NCI-H446 (cell line): ENCODE measurements at regions not wholly inside any gene's neighbourhood (a gene's known extent, or its start where the extent isn't known, plus 50 kb on each side); places are given as distances from the start of the nearest gene placed in this dataset.

ENCODE experiments used
- DNase-seq, 2 experiments: peaks; one replicate each; lab custom pipeline; 2025; lab: John Stamatoyannopoulos, UW

DNA sequence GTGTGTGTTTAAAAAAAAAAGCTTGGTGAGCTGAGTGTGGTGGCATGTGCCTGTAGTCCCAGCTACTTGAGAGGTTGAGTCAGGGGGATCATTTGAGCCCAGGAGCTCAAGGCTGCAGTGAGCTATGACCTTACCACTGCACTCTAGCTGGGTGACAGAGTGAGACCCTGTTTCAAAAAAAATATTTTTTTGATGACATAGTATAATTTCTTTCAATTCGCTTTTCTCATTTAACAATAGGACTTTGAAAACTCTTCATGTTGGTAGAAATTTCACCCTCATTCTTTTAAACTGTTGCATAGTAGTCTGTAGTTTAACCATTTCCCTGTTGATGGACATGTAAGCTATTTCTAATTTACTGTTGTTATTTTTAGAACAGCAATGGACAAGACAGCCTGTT is 55.7 kb upstream of the EXOC6 start:
- DNase-seq: no peak
